NCI-H2196 treated with DMSO at 0.1 percent for 48 hours (cell line): ENCODE measurements at regions not wholly inside any gene's neighbourhood (a gene's known extent, or its start where the extent isn't known, plus 50 kb on each side); places are given as distances from the start of the nearest gene placed in this dataset.
A peak's percentile ranks its signal among the peaks of the same experiment; 100 is the strongest.
"Not testable (repeated sequence)": the region's sequence is repeated elsewhere in the genome, so short reads cannot be mapped to it uniquely, and the experiment has no call there.

ENCODE experiments used
- DNase-seq: peaks from one replicate; lab custom pipeline; 2025; ENCODE audit not compliant: unreplicated experiment; lab: John Stamatoyannopoulos, UW

GRCh38 chr2:215630796-215631195, 194.9 kb upstream of the FN1 start:
- not testable (repeated sequence) for DNase-seq

DNA sequence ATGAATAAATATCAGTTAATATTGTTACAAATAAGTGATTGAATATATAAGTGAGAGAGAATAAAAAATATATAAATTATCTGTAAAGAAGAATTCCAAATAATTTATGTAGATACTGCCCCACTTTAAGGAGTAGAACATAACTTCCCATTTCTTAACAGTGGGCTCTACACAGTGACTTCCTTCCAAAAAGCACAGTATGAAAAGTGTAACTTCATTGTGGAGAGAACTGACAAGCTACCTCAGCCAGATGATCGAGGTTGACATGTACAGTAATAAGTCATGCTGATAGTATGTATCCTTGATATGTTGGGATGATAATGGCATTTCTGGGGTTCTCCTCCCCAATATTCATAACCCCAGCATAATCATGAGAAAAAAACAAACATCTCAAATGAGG, 191.9 kb upstream of the FN1 start:
- DNase-seq = no peak

DNA sequence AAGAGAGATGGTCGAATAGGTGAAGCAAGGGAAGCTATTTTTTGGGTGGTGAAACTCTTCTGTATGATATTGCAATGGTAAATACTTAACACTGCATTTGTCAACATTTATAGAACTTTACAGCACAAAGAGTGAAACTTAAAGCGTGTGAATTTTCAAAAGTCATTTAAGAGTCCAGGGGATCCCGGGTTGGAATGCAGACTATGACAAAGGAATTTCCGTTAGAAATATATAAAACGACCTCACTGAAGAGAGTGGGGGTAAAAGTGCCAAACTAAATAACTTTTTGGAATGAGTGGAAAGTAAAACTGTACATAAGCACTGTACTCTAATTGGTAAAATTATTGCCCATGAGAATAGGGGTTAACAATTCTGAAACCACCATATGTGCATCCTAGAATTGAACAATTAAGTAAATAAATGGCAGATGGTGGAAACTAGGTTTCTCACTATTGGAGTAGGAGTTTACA, 191.0 kb upstream of the FN1 start:
- no peak for DNase-seq

DNA sequence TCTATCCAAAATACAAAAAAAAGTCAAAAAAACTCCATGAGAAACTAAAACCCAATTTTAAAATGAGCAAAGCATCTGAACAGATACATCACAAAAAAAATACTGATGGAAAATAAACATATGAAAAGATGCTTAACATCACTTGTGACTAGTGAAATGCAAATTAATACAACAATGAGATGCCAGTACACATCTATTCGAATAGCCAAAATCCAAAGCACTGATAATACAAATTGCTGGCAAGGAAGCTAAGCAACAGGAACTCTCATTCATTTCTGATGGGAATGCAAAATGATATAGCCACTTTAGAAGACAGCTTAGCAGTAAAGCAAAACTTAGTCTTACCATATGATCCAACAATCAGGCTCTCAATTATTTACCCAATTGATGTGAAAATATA, 190.2 kb upstream of the FN1 start:
- no peak for DNase-seq

- no peak for DNase-seq
Observed at GRCh38 chr2:215625207-215625606, 189.3 kb upstream of the FN1 start.

DNA sequence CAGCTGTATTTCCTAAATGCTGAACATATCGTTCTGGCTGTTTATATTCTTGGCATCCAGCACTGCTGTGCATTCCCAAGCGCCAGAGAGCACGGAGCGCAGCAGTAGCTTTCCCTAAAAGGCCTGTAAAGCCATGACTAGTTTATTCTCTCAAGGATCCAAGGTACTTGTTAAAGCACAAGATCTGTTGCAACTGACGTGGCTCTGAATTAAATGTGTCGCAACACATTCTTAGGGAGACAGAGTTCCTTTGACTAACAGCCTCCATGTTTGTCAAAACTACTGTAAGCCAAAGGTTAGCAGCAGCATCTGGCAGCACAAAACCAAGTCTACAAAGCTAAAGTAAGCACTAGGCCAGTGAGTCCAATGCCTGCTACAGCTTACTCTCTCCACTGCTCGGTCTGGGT, 188.6 kb upstream of the FN1 start:
- DNase-seq = no peak

DNA sequence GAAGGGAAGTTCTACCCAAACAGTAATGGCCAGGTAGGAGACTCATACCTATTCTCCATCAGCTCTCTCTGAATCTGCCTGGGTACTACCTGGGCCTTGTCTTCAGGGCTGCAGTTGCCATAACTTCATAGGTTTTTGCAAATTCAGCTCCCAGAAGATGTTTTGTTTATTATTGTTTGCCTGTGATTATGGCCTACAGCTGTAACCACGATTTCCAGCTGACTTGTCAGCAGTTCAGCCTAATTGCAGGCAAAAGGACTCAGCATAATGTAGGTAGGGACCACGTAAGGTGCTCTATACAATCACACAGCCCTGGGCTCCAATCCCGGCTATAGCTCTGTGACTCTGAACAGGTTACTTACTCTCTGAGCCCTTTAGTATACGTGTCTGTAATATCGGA, 187.0 kb upstream of the FN1 start:
- no peak for DNase-seq

DNA sequence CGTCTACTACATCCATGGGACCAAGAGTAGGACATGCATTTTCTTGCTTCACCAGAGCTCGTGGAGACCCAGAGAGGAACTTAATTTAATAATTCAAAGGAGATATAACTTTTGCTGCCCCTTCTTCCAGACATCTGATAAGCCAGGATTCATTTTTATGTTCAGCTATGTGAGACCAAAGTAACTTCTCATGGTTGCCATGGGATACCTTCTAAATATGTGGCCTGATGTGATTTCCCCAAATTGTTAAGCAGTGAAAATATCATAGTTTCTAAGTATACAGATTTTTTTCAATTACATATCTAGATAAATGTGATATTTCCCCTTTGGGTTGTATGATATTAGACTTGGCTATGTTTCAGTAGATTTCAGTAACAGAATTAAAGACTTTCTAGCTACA, 185.5 kb upstream of the FN1 start:
- no peak for DNase-seq

GRCh38 chr2:215620528-215620927, 184.7 kb upstream of the FN1 start:
- DNase-seq = no peak

- no peak for DNase-seq
Observed at GRCh38 chr2:215619989-215620388, 184.1 kb upstream of the FN1 start.

DNA sequence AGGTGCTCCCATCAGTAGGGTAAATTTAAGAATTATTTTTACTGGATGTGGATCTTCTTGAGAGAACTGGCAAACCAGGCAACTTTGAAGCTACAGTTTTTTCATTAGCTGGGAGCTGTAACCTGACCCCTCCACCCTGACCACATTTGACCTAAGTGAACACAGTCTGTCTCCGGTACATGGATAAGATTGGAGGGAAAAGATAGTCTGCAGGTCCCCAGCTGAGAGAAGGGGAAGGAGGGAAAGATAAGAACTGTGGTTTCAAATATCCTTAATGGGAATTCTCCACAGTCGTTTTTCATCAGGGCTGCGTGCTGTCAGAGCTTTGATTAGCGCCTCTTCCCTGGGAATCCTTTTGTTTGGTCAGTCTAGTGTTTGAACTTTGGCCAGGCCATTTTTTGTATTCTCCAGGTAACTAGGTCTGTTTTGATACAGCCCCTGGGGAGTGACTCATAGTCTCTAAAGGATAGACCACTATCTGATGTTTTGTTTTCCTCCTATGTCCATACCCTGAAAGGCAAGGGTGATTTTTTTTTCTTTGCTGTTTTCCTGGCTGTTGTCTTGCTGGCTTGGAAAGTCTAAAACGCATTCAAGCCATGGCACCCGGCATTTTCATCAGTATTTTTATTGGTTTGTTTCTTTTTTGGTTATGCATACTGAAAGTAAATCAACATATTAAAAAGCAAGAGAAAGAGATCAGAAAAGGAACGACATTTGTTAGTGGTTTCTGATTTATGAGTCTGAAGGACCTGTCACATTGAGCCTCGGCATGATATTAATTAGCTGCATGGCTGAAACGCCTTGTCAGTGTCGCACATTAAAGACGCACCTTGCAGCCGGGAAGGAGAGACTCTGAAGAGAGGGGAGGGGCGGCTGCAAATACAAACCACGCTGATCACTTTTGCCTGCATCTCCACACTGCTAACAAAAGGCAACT, 183.4 kb upstream of the FN1 start:
- peak; percentile 54 for DNase-seq

DNA sequence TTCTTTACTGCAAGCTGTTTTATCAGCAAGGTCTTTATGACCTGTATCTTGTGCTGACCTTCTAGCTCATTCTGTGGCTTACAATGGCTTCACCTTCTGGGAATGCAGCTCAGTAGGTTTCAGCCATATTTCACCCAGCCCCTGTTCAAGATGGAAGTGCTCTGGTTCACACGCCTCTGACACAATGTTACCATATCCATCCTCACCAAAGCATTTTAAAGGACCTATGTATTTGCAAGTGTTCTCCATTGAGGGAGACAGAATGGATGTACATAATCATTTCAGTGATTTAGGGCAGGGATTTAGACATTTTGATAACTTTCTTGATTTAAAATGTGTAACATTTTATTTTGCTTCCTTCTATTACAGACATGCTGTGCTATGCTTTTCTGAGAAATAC, 182.3 kb upstream of the FN1 start:
- no peak for DNase-seq

GRCh38 chr2:215617060-215617824, 181.4 kb upstream of the FN1 start:
- DNase-seq = no peak

DNA sequence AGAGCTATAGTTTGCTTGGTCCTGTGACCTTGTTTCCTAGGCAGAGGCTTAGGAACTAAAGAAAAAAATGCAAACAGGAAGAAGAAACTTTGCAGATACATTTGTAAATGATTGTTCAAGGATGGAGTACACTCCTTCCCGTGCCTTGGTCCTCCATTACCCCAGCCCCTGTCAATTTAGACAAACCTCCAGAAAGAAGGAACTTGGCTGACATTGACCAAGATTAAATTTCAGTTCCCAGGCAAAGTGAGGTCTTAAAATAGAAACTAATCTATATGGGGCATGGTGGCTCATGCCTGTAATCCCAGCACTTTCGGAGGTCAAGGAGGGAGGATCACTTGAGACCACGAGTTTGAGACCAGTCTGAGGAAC, 179.9 kb upstream of the FN1 start:
- DNase-seq = no peak

GRCh38 chr2:215615067-215615802, 179.4 kb upstream of the FN1 start:
- DNase-seq = no peak

GRCh38 chr2:215614296-215614695, 178.4 kb upstream of the FN1 start:
- DNase-seq = no peak

- no peak for DNase-seq
Observed at GRCh38 chr2:215613888-215614287, 178.0 kb upstream of the FN1 start.

DNA sequence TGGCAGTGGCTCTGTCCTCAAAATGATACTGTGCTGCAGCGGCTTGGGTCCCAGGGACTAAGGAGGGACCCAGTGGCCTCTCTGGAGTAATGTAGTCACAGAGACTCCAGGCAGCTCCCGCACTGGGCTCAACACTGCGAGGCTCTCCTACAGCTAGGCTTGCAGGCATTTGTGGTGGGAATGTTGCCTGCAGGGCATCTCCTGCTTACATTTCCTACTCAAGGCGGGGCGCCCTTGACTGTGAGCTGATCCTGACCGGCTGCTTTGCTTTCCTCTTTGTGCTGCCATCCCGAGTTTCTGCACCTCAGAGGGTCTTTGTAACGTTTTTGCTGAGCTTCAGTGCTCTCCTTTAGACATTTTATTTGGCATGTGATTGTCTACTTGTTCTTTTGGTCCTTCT, 177.4 kb upstream of the FN1 start:
- no peak for DNase-seq

DNA sequence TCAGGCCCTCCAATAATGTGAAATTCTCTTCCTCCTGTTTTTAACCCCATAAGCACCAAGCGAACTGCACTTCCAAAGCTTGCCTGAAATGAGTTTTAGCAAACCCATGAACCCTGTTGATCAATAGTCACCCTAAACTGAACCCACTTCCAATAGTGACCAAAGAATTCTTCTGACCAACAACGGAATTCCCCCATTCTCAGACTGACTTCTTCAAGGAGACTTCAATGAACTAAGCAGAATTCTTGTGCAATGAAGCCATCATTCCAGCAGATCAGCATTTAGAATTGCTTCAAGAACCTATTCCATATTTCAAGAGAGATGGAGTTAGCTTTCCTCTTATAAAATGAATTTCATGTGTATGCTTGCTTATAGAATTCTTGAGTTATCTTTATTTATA, 176.9 kb upstream of the FN1 start:
- DNase-seq = no peak

GRCh38 chr2:215611609-215612386, 175.9 kb upstream of the FN1 start:
- no peak for DNase-seq
